Activated CD4-positive, alpha-beta T cell treated with anti-CD3 and anti-CD28 coated beads, Interleukin-2, amount 50 U/mL, for 1 hour (primary cell): ENCODE measurements at regions not wholly inside any gene's neighbourhood (a gene's known extent, or its start where the extent isn't known, plus 50 kb on each side); places are given as distances from the start of the nearest gene placed in this dataset.

Experiments
- DNase-seq: peaks from one replicate; pipeline ENCODE4 v3.0.0-alpha.2; 2020

DNA sequence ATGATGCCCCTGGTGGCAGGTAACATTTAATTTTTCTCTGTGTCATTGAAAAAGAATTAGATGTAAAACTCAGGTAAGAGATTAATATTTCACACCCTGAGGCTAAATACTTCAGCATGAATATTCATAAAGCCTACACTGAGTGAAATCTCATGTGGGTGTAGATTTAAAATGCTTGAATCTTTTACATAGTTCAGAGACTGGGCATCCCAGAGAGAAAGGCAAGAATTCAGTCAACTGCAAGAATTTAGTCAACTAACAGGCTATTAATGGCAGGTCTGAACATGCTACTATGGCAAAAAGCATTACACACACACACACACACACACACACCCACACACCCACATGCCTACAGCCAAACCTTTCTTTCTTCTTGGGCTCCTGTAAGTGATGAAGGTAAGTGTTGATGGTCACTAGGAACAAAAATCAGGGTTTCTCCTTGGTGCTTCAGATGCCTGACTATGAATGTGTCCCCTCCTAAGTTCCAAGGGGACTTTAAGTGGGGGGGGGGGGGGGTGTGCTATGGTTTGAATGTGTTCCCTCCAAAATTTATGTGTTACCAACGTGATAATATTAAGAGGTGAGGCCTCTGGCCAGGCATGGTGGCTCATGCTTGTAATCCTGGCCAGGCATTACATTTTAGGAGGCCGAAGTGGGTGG lies 63.7 kb upstream of the PSMD7 start:
- DNase-seq: no peak

DNA sequence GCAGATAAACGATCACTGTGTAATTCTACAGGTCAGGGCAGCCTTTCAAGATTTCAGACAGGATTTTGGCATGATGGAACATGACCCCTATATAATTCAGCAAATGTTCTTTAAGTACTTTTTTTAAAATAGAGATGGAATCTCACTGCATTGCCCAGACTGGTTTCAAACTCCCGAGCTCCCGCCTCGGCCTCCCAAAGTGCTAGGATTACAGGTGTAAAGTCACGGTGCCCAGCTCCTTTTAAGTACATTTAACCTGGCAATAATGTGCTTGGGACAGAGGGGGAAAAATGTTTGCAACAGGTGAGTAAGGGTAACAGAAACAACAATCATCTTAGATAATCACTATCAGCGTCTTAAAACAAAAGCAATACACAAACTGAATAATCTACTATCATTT lies 66.5 kb upstream of the PSMD7 start:
- no peak for DNase-seq

- no peak for DNase-seq
Measured at GRCh38 chr16:74226338-74226954, 70.2 kb upstream of the PSMD7 start.

GRCh38 chr16:74224828-74225612 lies 71.6 kb upstream of the PSMD7 start:
- DNase-seq: no peak

DNA sequence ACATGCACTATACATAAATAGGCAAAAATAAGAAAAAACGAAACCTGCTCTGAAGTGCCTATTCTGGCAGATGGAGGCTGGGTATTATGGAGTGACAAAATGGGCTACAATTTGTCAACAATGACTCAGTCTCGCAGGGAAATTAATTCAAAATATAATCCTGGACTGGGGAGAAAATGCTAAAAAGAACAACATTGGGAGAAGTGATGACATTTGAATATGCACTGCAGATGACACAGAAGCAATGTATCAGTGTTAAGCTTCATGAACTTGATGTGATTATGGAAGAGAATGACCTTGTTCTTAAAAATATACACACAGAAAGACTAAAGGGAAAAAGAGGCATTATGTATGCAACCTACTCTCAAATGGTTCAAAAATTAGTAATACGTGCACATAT lies 74.8 kb upstream of the PSMD7 start:
- DNase-seq: no peak

GRCh38 chr16:74219706-74220105 lies 76.9 kb upstream of the PSMD7 start:
- DNase-seq: no peak

- no peak for DNase-seq
Measured at GRCh38 chr16:74218871-74219270, 77.7 kb upstream of the PSMD7 start.

GRCh38 chr16:74216319-74216718 lies 80.3 kb upstream of the PSMD7 start:
- no peak for DNase-seq

DNA sequence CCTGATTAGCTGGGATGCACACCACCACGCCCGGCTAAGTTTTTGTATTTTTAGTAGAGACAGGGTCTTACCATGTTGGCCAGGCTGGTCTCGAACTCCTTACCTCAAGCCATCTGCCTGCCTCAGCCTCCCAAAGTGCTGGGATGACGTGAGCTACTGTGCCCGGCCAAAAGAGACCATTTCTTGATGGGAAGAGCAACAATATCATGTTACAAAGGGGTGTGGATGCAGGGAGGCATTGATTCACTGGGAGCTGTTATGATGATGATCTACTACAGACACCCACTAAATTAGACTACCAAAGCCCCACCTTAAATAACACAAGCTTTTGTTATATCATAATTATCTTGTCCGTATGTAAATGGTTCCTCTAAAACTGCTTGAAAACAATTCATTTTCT lies 81.4 kb upstream of the PSMD7 start:
- no peak for DNase-seq

DNA sequence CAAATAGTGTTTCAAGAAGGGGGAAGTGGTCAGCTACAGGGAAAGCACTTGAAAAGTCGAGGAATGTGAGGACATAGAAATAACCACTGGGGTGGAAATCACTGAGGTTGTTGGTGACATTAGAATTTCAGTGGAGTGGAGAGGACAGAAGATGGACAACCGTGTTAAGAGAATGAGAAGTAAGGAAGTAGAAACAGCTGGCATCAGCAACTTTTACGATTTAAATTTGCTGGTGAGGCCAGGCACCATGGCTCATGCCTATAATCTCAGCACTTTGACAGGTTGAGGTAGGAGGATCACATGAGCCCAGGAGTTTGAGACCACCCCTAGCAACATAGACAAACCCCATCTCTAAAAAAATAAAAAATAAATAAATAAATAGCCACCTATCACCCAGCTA lies 83.2 kb upstream of the PSMD7 start:
- no peak for DNase-seq

- no peak for DNase-seq
Measured at GRCh38 chr16:74210245-74210644, 86.4 kb upstream of the PSMD7 start.

- DNase-seq: no peak
Measured at GRCh38 chr16:74202009-74202408, 94.6 kb upstream of the PSMD7 start.

DNA sequence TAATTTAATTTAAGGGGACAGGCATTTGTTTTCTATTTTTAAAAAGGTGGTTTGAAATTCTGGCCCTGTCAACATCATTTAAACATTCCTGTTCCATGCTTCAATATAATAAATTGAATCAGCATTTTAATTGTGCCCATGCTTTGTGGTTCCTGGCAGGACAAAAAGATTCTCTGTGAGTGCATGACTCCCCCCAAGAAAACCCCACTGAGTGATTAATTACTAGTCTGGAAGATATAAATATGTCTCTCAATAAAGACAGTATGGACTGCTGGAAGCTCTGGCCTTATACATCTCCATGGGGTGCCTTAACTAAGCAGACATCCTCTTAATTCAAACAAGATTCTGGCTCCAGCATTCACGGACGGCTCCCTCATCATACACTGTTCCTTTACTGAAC lies 95.0 kb upstream of the PSMD7 start:
- DNase-seq: no peak

DNA sequence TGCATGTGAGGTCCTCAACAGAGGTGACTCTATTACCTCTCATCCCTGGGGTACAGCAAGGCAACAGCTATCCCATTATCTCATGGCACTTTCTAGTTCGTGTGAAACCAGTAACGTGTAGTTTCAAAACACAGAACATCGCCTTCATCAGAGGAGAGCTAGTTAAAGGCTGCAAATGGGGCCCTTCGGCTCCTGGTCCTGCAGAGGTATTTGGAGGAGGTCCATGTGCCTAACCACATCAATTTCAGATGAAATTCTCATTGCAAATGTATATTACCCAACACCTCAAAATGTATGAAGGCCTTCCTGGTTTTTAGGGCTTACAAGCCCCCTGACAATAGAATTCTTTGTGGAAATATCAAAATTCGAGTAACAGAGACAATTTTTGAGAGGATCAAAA lies 95.7 kb upstream of the PSMD7 start:
- no peak for DNase-seq

DNA sequence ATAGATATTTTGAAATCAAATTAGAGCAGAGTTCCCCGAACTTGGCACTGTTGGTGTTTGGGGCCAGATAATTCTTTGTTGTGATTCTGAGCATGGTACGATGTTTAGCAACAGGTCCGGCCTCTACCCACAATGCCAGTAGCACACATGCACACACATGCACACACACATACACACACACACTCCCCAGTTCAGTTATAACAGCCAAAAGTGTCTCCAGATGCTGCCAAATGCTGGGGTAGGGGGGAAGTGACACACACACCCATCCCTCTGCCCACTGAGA lies 96.8 kb upstream of the PSMD7 start:
- no peak for DNase-seq

- no peak for DNase-seq
Measured at GRCh38 chr16:74199066-74199841, 97.4 kb upstream of the PSMD7 start.

- no peak for DNase-seq
Measured at GRCh38 chr16:74192281-74192797, 104.3 kb upstream of the PSMD7 start.

GRCh38 chr16:74190292-74190691 lies 106.3 kb upstream of the PSMD7 start:
- no peak for DNase-seq

- no peak for DNase-seq
Measured at GRCh38 chr16:74188856-74189255, 107.8 kb upstream of the PSMD7 start.

DNA sequence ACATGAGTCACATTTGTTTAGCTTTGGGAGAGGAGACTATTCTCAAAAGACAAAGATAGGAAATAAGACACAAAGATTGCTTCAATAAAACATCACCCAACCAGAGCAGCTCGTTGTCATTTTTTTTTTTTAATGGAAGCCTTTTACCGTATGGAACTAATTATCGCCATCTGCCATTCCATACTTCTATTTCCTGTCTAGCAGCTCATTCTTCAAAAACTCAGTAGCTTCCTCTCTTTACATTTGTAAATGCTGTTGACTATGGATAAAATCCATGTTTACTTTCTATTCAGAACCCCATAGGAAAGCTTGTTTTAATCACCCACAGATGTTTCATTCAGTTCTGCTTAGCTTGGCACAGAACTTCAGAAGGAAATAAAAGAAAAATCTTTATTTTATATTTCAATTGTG lies 110.0 kb upstream of the PSMD7 start:
- DNase-seq: no peak

- DNase-seq: no peak
Measured at GRCh38 chr16:74184839-74185238, 111.8 kb upstream of the PSMD7 start.

DNA sequence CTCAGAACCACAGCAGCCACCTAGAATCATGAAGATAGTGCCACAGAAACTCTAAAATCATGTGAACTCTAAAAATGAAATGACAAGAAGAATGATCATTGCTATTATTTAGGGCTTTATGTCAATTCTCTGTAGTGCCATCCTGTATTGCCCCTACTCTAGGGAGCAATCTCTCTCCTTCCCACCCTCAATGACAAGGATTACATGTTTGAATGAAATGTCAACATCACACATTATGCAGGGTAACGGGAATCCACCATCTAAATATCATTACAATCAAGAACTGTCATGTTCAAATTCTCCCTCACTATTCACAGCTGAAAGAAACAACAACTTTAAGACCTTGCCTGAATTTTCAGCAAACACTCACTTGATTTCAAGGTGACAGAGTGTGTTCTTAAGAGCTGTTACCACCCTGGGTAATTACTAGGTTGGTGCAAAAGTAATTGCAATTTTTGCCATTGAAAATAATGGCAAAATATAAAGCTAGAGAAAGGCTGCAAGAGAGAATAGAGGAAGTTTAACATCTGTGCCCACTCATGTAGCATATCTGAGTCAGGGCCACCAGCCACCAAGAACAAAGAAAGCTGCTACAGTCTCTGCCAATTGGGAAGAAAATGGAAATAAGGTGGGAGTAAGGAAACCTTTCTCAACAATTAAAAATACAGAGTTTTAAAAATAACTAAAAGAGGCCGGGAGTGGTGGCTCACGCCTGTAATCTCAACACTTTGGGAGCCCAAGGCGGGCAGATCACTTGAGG lies 112.8 kb upstream of the PSMD7 start:
- no peak for DNase-seq
